GF-D8 (cell line): ENCODE measurements at regions not wholly inside any gene's neighbourhood (a gene's known extent, or its start where the extent isn't known, plus 50 kb on each side); places are given as distances from the start of the nearest gene placed in this dataset.

Experiments used
- DNase-seq: peaks from one replicate; lab custom pipeline; 2025; lab: John Stamatoyannopoulos, UW

GRCh38 chr2:172153156-172153555 lies 50.5 kb upstream of the DLX2 start:
- DNase-seq, result no peak

DNA sequence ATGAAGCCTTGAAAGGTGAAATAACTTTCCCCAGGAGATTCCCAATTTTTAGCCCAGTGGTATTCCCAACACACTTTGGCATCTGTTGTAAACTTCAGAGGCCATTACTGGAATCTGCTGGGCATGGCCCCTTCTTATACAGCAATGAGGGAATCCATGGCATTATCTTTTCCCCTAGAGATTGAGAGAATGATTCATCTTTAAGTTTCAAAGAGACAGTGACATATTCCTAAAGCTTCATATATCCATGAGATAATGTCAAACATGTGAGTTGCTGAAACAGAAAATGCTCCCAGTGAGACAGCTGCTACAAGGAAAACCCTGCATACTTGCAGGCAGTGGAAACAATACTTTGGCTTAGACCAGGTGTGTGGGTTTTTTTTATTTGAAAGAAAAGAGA lies 51.1 kb upstream of the DLX2 start:
- no peak for DNase-seq

- no peak for DNase-seq
These were observed 53.1 kb upstream of the DLX2 start for GRCh38 chr2:172155752-172156151.

DNA sequence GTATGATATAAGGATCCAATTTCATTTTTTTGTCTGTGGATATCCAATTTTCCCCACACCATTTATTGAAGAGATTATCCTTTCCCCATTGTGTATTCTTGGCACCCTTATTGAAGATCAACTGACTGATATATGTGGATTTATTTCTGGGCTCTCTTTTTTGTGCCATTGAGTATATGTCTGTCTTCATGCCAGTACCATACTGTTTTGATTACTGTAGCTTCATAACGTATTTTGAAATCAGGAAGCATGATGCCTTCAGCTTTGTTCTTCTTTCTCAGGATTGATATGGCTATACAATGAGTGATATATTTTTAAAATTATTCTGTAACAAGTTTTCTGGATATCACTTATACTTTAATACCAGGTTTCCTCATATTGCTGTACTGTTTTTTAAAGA lies 58.1 kb upstream of the DLX2 start:
- DNase-seq, result no peak

DNA sequence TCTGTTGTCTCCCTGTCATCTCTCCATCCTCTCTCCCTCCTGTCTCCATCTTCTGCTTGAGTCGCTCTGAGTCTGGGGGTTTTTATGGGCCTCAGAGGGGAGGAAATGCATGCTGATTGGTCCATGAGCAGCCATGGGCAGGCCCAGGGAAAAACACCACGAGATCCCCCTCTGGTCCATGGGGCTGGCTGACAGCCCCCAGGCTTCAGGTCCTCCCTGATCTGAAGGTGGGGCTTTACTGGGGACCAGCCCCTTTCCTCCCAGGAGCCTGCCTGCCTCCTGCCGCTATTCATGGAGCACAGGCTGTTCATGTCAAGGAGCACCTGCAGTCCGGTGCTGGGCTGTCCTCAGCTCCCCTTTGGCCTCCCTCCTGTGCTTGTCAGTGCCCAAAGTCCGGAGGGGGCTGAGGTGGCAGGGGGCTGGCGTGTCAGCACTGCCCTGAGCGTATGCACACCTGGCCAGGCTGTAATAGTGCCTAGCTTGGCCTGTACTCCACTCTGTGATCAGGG lies 59.6 kb upstream of the DLX2 start:
- no peak for DNase-seq

GRCh38 chr2:172162739-172163336 lies 60.1 kb upstream of the DLX2 start:
- DNase-seq, result no peak

DNA sequence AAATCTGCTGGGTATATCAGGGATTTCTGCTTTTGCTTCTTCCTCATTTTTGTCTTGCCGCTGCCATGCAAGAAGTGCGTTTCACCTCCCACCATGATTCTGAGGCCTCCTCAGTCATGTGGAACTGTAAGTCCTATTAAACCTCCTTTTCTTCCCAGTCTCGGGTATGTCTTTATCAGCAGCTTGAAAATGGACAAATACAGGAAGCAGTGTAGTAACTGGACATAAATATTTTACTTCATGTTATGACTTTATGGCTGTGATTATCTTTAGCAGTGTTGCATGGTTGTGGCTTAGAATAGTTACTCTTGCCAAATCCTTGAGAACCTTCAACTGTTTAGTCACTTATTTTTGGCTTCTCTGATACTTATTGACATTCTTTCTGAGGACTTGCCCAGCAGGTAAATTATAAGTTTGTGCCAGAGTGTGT lies 66.2 kb upstream of the DLX2 start:
- no peak for DNase-seq

GRCh38 chr2:172169611-172170010 lies 66.9 kb upstream of the DLX2 start:
- no peak for DNase-seq

DNA sequence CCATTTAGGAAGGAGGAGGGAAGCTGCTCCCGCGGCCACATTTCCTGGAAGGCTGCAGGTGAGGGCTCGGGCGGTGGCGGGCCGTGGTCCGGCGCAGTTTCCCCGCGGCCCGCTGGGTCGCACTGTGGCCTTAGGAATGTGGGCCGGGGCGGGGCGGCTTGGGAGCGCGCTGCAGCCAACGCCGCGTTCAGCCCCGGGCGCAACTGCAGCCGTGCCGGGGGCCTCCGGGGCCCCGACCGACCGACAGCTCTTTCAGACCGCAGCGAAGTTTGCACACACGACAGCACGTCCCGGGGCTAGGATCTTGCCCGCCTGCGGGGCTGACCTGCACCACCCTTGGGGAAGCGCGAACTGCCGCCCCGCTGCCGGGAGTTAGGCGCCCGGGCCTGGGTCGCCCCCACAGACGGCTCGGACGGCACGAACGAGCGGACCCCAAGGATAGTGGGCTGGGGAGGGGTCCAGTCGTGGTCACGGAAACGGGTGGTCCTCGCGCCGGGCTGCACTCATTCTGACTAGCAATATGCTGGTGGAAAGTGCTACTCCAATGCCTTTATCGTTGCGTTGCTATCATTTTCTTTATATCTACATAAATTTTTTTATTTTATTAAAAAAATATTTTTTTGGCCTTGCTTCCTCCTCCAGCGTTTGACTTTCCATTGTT lies 69.9 kb upstream of the DLX2 start:
- DNase-seq, result no peak

GRCh38 chr2:172173174-172173706 lies 70.5 kb upstream of the DLX2 start:
- DNase-seq, result no peak

GRCh38 chr2:172177581-172177980 lies 74.9 kb upstream of the DLX2 start:
- no peak for DNase-seq

GRCh38 chr2:172177996-172178395 lies 75.3 kb upstream of the DLX2 start:
- no peak for DNase-seq

DNA sequence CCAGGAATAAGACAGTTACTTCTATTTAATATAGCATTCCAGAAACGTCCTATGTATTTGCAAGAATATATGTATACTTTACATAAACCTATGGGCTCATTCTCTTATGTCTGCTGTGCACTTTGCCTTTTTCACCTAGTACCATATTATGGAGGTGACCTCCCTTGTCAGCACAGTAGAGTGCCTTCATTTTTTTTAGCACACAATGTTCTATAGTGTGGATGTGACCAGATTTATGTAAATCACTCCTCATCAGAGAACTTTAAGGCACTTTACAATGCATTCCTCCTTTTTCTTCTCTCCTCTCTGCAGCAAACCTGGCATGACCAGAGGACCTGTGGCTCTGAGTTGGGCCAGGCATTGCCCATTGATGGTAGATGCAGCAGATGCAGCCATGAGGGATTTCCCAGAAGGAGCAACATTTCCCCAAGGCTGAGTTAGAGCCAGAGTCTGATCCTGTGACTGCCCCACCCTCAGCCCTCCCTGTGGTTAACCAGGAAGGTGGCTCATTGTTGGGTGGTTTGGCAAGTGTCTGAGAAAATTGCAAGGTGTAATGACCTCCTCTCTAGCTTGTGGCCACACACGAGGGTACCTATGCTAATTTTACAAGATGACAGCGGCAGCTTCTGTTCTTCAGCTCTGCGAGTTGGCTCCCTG lies 76.5 kb upstream of the DLX2 start:
- no peak for DNase-seq

DNA sequence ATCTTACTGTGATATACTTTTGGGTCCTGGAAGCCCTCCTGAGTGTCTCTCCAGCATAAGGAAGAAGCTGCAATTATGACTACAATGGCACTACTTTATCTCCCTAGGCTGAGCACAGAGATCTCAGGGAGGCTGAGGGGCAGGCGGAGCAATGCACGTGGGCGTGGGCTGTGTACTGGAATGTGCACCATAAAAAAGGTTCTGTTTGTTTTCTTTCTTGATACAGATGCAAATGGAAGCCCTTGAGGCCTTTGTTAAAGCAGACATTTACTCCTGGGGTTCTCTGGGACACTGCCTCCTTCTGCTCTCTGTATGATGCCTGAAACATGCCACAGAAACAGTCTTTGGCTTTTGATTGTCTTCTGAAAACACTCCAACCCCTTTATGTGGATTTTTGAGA lies 79.1 kb upstream of the DLX2 start:
- no peak for DNase-seq

DNA sequence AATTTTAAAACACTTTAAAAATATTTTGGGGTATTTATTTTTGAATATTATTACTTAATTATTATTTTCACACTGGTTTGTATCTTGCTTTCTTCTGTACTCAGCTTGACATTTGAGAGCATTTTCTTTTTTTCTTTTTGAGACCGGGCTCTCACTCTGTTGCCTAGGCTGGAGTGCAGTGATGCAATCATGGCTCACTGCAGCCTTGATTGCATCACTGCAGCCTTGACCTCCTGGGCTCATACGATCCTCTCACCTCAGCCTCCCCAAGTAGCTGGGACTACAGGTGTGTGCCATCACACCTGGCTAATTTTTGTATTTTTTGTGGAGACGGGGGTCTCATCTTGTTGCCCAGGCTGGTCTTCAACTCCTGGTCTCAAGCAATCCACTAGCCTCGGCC lies 79.9 kb upstream of the DLX2 start:
- DNase-seq, result no peak

- no peak for DNase-seq
These were observed 90.8 kb upstream of the DLX2 start for GRCh38 chr2:172193331-172194089.

- no peak for DNase-seq
These were observed 93.2 kb upstream of the DLX2 start for GRCh38 chr2:172195836-172196376.

GRCh38 chr2:172196768-172197431 lies 94.2 kb upstream of the DLX2 start:
- DNase-seq, result peak; percentile 32

- no peak for DNase-seq
These were observed 95.7 kb upstream of the DLX2 start for GRCh38 chr2:172198361-172198760.

- no peak for DNase-seq
These were observed 96.2 kb upstream of the DLX2 start for GRCh38 chr2:172198908-172199307.

DNA sequence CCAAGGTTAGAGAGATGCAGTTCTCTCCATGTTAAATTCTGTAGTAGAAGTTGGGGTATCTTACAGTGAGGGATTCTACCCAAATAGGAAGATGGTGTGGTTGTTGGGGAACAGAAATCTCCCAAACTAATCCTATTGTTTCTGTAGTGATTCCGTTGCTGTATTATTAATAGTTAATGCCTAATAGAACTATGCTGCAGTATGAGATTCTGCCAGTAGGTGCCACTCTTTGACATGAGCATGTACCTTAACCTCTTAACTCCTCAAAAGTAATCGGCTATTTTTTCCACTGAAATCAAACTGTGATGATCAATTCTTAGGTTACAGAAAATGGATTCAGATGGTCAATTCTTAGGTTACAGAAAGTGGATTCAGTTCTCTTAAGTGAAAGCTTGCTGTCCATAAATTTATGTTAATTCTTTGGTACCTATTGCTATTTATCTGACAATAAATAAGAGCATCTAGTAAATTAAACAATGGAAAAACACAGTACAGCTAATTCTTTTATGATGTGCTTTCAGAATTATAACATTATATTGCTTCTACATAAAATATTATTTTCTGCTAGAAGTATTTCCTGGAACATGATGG lies 97.9 kb upstream of the DLX2 start:
- DNase-seq, result no peak
